ENCODE measurements at regions not wholly inside any gene's neighbourhood (a gene's known extent, or its start where the extent isn't known, plus 50 kb on each side); places are given as distances from the start of the nearest gene placed in this dataset.

- TF ChIP-seq CTCF (IDR thresholded peaks at IDR 0.05; ENCODE audit: unreplicated experiment): no peak
- H3K9me3 Mint-ChIP-seq (ENCODE audit: unreplicated experiment): no peaks in the 10 kb centered on the region
- DNase-seq (ENCODE audit: low spot score): no peak
- no peaks in the 10 kb centered on the region for H3K36me3 Mint-ChIP-seq (ENCODE audit: low read depth, unreplicated experiment)
- no peaks in the 10 kb centered on the region for H3K4me1 Mint-ChIP-seq (ENCODE audit: unreplicated experiment)
- no peak overlapping the region for H3K4me3 Mint-ChIP-seq (ENCODE audit: unreplicated experiment)
- H3K27ac Mint-ChIP-seq (ENCODE audit: unreplicated experiment): no peak overlapping the region
- no peaks in the 10 kb centered on the region for H3K27me3 Mint-ChIP-seq (ENCODE audit: unreplicated experiment)
Measured at GRCh38 chr11:109023036-109023435, 358.2 kb downstream of the DDX10 start.

- Mint-ChIP-seq H3K36me3 (ENCODE audit: low read depth, unreplicated experiment) (no peaks in the 10 kb centered on the region), H3K4me1 (ENCODE audit: unreplicated experiment) (no peaks in the 10 kb centered on the region), H3K27me3 (ENCODE audit: unreplicated experiment) (no peaks in the 10 kb centered on the region), H3K4me3 (ENCODE audit: unreplicated experiment) (no peak overlapping the region), H3K27ac (ENCODE audit: unreplicated experiment) (no peak overlapping the region), H3K9me3 (ENCODE audit: unreplicated experiment) (no peaks in the 10 kb centered on the region)
- TF ChIP-seq CTCF (IDR thresholded peaks at IDR 0.05; ENCODE audit: unreplicated experiment): no peak
- no peak for DNase-seq (ENCODE audit: low spot score)
Measured at GRCh38 chr11:109026891-109027489, 362.1 kb downstream of the DDX10 start.

DNA sequence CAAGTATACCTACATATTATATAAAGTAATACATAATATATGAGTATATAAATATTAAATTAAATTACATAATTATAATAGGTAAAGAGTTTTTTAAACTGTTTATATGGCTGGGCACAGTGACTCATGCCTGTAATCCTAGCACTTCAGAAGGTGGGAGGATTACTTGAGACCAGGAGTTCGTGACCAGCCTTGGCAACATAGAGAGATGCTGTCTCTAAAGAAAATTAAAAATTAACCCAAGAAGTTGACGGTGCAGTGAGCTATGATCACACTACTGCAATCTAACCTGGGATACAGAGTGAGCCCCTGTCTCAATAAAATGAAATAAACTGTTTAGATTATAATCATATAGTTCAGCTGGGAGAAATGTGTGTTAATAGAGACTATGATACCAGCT lies 363.0 kb downstream of the DDX10 start:
- DNase-seq (ENCODE audit: low spot score): no peak
- no peaks in the 10 kb centered on the region for H3K36me3 Mint-ChIP-seq (ENCODE audit: low read depth, unreplicated experiment)
- no peak for TF ChIP-seq CTCF (IDR thresholded peaks at IDR 0.05; ENCODE audit: unreplicated experiment)
- no peak overlapping the region for H3K4me3 Mint-ChIP-seq (ENCODE audit: unreplicated experiment)
- no peak overlapping the region for H3K27ac Mint-ChIP-seq (ENCODE audit: unreplicated experiment)
- no peaks in the 10 kb centered on the region for H3K9me3 Mint-ChIP-seq (ENCODE audit: unreplicated experiment)
- no peaks in the 10 kb centered on the region for H3K27me3 Mint-ChIP-seq (ENCODE audit: unreplicated experiment)
- no peaks in the 10 kb centered on the region for H3K4me1 Mint-ChIP-seq (ENCODE audit: unreplicated experiment)

- Mint-ChIP-seq H3K36me3 (ENCODE audit: low read depth, unreplicated experiment) (no peaks in the 10 kb centered on the region), H3K27ac (ENCODE audit: unreplicated experiment) (no peak overlapping the region), H3K9me3 (ENCODE audit: unreplicated experiment) (no peaks in the 10 kb centered on the region), H3K4me1 (ENCODE audit: unreplicated experiment) (no peaks in the 10 kb centered on the region), H3K4me3 (ENCODE audit: unreplicated experiment) (no peak overlapping the region), H3K27me3 (ENCODE audit: unreplicated experiment) (peaks cover 2% of the 10 kb centered on the region)
- DNase-seq (ENCODE audit: low spot score): no peak
- TF ChIP-seq CTCF (IDR thresholded peaks at IDR 0.05; ENCODE audit: unreplicated experiment): no peak
Measured at GRCh38 chr11:109029927-109030326, 365.1 kb downstream of the DDX10 start.

DNA sequence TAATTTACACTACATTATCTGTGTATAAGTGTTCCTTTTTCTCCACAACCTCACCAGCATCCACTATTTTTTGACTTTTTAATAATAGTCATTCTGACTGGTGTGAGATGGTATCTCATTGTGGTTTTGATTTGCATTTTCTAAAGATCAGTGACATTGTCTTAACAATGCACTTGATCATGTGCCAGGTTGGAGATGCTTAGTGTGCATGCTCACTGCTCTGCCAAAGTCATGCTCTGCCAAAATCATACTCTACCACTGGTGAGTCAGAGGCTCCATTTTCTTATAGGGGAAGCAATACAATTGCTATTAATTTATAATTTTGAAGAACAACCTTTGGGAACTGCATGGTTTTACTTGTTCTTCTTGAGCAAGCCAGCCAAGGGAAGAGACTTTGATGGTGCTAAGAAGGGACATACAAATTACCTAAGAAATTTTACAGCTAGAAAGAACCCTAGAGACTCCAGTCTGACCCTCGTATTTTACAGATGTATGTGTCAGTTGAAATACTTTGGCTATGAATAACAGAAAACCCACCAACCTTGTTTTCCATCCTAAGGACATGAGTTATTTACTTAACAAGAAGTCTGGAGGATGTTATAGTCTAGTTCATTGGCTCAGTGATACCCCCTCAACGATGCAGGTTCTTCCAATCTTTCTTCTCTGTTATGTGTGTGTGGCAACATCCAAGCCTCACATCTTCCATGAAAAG lies 368.9 kb downstream of the DDX10 start:
- H3K27me3 Mint-ChIP-seq (ENCODE audit: unreplicated experiment): peaks cover 2% of the 10 kb centered on the region
- H3K4me3 Mint-ChIP-seq (ENCODE audit: unreplicated experiment): no peak overlapping the region
- no peak for TF ChIP-seq CTCF (IDR thresholded peaks at IDR 0.05; ENCODE audit: unreplicated experiment)
- no peak for DNase-seq (ENCODE audit: low spot score)
- H3K9me3 Mint-ChIP-seq (ENCODE audit: unreplicated experiment): no peaks in the 10 kb centered on the region
- no peak overlapping the region for H3K27ac Mint-ChIP-seq (ENCODE audit: unreplicated experiment)
- no peaks in the 10 kb centered on the region for H3K4me1 Mint-ChIP-seq (ENCODE audit: unreplicated experiment)
- H3K36me3 Mint-ChIP-seq (ENCODE audit: low read depth, unreplicated experiment): no peaks in the 10 kb centered on the region
